ENCODE measurements at regions not wholly inside any gene's neighbourhood (a gene's known extent, or its start where the extent isn't known, plus 50 kb on each side); places are given as distances from the start of the nearest gene placed in this dataset.

- Histone ChIP-seq H3K4me3 (no peak overlapping the region), H3K27me3 (ENCODE audit: insufficient read depth, low read depth) (no peaks in the 10 kb centered on the region), H3K27ac (no peak overlapping the region), H4K20me1 (ENCODE audit: insufficient read depth) (no peaks in the 10 kb centered on the region; the same call in 1 of the 2 replicates), H3K79me2 (ENCODE audit: low read depth) (no peaks in the 10 kb centered on the region), H3F3A (ENCODE audit: insufficient read depth, low read depth) (no peaks in the 10 kb centered on the region), H3K4me1 (replicated peaks; ENCODE audit: insufficient read depth) (no peaks in the 10 kb centered on the region), H3K36me3 (ENCODE audit: low read depth) (no peaks in the 10 kb centered on the region), H3K4me2 (no peak overlapping the region), H3K9me2 (ENCODE audit: insufficient read depth) (no peaks in the 10 kb centered on the region), H2AFZ (no peak overlapping the region), H3K9me3 (ENCODE audit: insufficient read depth, low read depth) (no peaks in the 10 kb centered on the region)
- no peak for DNase-seq
- no TSS peak for BruUV-seq (replicated peaks)
- POLR2A ChIA-PET (ENCODE audit: unreplicated experiment), result no interaction called here
- CTCF ChIA-PET, result no interaction called here
- intact Hi-C loops (cut with micrococcal nuclease; ENCODE audit: unreplicated experiment), result no loop called here
- TF ChIP-seq, protein P1, sequence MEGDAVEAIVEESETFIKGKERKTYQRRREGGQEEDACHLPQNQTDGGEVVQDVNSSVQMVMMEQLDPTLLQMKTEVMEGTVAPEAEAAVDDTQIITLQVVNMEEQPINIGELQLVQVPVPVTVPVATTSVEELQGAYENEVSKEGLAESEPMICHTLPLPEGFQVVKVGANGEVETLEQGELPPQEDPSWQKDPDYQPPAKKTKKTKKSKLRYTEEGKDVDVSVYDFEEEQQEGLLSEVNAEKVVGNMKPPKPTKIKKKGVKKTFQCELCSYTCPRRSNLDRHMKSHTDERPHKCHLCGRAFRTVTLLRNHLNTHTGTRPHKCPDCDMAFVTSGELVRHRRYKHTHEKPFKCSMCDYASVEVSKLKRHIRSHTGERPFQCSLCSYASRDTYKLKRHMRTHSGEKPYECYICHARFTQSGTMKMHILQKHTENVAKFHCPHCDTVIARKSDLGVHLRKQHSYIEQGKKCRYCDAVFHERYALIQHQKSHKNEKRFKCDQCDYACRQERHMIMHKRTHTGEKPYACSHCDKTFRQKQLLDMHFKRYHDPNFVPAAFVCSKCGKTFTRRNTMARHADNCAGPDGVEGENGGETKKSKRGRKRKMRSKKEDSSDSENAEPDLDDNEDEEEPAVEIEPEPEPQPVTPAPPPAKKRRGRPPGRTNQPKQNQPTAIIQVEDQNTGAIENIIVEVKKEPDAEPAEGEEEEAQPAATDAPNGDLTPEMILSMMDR (conservative IDR thresholded peaks at IDR 0.05), result no peak
- TF ChIP-seq EZH2 (IDR thresholded peaks at IDR 0.05; ENCODE audit: low read depth), result no peak
These were observed 365.1 kb upstream of the MTPN start for GRCh38 chr7:136342251-136342650.

GRCh38 chr7:136339464-136339863, 362.3 kb upstream of the MTPN start:
- DNase-seq, result no peak
- intact Hi-C loops (cut with micrococcal nuclease; ENCODE audit: unreplicated experiment), result no loop called here
- CTCF ChIA-PET, result no interaction called here
- no peaks in the 10 kb centered on the region for H3K4me1 ChIP-seq (replicated peaks; ENCODE audit: insufficient read depth)
- TF ChIP-seq, protein P1 (conservative IDR thresholded peaks at IDR 0.05), result no peak
- H3K9me2 ChIP-seq (ENCODE audit: insufficient read depth), result no peaks in the 10 kb centered on the region
- no peak overlapping the region for H3K4me2 ChIP-seq
- H3K4me3 ChIP-seq, result no peak overlapping the region
- POLR2A ChIA-PET (ENCODE audit: unreplicated experiment), result no interaction called here
- no peaks in the 10 kb centered on the region for H3K27me3 ChIP-seq (ENCODE audit: insufficient read depth, low read depth)
- H4K20me1 ChIP-seq (ENCODE audit: insufficient read depth), result no peaks in the 10 kb centered on the region; the same call in 1 of the 2 replicates
- no peaks in the 10 kb centered on the region for H3K9me3 ChIP-seq (ENCODE audit: insufficient read depth, low read depth)
- no peak overlapping the region for H2AFZ ChIP-seq
- H3K27ac ChIP-seq, result no peak overlapping the region
- H3K36me3 ChIP-seq (ENCODE audit: low read depth), result no peaks in the 10 kb centered on the region
- no peaks in the 10 kb centered on the region for H3K79me2 ChIP-seq (ENCODE audit: low read depth)
- H3F3A ChIP-seq (ENCODE audit: insufficient read depth, low read depth), result no peaks in the 10 kb centered on the region
- BruUV-seq (replicated peaks), result no TSS peak

DNA sequence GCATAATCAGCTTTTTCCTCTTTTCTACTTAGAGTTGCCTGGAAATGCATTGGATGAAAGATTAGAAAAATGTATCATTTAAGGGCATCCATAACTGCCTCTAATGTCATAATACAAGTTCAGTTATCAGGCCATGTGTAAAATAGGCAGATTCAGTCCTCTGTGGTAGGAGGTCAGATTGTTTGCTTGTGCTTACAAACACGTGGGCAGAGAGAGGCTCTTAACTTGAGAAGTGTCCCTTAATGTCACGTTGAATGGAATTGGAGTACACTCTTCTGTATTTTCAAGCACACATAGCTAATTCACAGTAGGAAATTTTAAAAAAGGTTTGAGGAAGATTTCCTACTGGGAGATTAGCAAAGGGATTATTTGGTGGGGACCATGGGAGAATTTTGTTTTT, 359.8 kb upstream of the MTPN start:
- TF ChIP-seq EZH2 (IDR thresholded peaks at IDR 0.05; ENCODE audit: low read depth), result no peak
- TF ChIP-seq, protein P1 (conservative IDR thresholded peaks at IDR 0.05), result no peak
- H3K4me2 ChIP-seq, result no peak overlapping the region
- H3K4me3 ChIP-seq, result no peak overlapping the region
- no peak overlapping the region for H3K27ac ChIP-seq
- no peaks in the 10 kb centered on the region for H3F3A ChIP-seq (ENCODE audit: insufficient read depth, low read depth)
- no peaks in the 10 kb centered on the region for H3K4me1 ChIP-seq (replicated peaks; ENCODE audit: insufficient read depth)
- CTCF ChIA-PET, result no interaction called here
- no peaks in the 10 kb centered on the region for H3K79me2 ChIP-seq (ENCODE audit: low read depth)
- BruUV-seq (replicated peaks), result no TSS peak
- intact Hi-C loops (cut with micrococcal nuclease; ENCODE audit: unreplicated experiment), result no loop called here
- no peaks in the 10 kb centered on the region for H4K20me1 ChIP-seq (ENCODE audit: insufficient read depth)
- no peaks in the 10 kb centered on the region for H3K9me3 ChIP-seq (ENCODE audit: insufficient read depth, low read depth)
- no peak for DNase-seq
- no peaks in the 10 kb centered on the region for H3K9me2 ChIP-seq (ENCODE audit: insufficient read depth)
- H3K27me3 ChIP-seq (ENCODE audit: insufficient read depth, low read depth), result no peaks in the 10 kb centered on the region
- H2AFZ ChIP-seq, result no peak overlapping the region
- POLR2A ChIA-PET (ENCODE audit: unreplicated experiment), result no interaction called here
- no peaks in the 10 kb centered on the region for H3K36me3 ChIP-seq (ENCODE audit: low read depth)

Measured in PC-9 (cell line).